GM21737 (cell line): ENCODE measurements at regions not wholly inside any gene's neighbourhood (a gene's known extent, or its start where the extent isn't known, plus 50 kb on each side); places are given as distances from the start of the nearest gene placed in this dataset.
"Not testable (repeated sequence)": the region's sequence is repeated elsewhere in the genome, so short reads cannot be mapped to it uniquely, and the experiment has no call there.

Experiments
- ATAC-seq: cut with Tn5 transposase; IDR thresholded peaks from one replicate; pipeline ENCODE4 v1.9.1; 2021; ENCODE audit warnings: mild to moderate bottlenecking, moderate library complexity; ENCODE audit not compliant: unreplicated experiment

DNA sequence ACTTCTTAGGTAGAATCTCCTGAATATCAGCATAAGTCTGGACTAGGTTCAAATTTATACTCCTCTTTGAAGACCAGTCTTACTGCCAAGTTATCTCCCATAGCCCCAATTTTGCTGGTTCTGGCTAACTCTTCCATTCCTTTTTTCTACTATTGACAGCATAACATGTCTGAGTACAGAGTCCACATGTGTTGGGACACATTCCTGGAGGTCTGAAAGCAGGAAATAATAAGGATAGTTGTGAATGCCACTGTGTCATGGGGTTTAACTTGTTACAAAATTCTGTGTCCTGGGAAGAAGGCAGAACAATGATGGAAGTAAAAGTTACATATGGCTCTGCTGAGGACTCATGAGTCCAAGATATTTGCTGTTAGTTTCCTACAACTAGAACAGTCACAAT is 57.4 kb upstream of the ZBTB20 start:
- no peak for ATAC-seq

DNA sequence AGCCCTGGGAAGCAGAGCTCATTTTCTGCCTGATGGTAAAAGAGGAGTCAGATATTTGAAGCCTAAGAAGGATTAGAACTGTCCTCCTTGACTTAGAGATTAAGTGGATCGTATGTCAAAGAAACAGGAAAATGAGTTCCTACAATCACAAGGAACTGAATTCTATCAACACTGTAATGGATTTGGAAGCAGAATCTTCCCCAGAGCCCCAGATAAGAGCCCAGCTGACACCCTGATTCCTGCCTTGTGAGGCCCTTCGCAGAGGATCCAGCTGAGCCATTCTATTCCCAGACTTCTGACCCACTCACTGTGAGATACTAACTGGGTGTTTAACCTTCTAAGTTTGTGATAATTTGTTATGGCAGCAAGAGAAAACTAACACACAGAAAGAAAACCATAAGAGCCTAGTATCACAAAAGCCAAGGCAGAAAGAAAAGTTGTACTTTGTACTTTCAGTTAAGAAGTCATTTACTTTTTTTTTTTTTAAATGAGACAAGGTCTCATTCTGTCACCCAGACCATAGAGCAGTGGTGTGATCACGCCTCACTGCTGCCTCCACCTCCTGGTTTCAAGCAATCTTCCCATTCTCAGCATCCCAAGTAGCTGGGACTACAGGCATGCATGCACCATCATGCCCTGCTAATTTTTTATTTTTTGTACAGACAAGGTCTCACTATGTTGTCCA is 61.1 kb upstream of the ZBTB20 start:
- ATAC-seq = no peak

DNA sequence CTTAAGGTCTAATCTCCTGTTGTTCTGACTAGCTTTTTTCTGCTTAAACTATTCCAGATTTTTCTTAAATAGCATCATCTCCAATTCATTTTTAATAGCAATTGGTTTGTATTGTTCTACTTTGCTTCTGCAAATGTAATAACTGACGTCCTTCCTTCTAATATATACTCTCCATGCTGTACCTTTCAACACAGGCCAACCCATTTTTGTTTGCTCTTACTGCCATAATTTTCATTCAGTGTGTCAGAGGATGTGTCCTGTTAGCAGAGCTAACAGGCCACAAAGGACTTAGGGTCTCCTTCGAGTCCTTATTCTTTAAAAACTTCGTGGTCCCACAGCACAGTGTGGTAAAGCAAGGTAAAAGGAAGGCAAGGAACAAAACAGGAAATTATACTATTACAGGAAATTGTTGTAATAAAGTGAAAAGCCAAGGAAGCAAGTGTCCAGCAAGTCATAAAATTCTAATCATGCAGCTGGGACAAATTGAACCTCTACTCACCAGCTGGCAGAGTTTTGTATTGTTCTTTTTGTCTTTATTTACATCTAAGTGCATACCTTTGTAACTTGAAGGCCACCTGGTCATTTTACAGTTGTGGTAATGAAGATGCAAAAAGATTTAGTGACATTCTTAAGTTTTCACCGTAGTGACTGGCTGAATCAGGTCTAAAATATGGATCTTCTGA is 64.9 kb upstream of the ZBTB20 start:
- ATAC-seq = no peak

DNA sequence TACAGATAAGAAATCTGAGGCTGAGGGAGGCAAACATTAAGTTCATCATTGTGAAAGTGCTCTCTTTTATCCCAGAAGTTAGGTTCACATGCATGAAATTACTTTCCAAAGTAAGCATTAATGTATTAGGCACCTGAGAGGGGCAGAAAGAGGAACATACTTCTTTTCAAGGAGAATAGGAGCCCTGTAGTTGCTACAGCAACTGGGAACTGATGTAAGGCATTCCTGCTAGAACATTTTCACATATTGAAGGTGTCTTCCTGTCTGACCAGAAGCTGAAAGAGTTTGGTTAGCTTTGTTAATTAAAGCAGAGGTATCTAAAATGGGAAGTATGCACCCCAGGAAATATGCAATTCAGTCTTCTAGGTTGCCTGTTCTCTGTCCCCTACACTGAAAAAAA is 65.5 kb upstream of the ZBTB20 start:
- ATAC-seq = no peak

DNA sequence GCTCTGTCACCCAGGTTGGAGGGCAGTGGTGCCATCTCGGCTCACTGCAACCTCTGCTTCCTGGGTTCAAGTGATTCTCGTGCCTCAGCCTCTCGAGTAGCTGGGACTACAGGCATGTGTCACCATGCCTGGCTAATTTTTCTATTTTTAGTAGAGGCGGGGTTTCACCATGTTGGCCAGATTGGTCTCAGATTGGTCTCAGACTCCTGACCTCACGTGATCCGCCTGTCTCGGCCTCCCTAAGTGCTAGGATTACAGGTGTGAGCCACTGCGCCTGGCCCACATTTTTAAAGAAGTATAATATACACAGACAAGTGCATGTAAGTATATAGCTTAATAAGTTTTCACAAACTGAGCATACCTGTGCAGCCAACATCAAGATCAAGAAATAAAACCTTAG is 66.0 kb upstream of the ZBTB20 start:
- ATAC-seq = not testable (repeated sequence)

DNA sequence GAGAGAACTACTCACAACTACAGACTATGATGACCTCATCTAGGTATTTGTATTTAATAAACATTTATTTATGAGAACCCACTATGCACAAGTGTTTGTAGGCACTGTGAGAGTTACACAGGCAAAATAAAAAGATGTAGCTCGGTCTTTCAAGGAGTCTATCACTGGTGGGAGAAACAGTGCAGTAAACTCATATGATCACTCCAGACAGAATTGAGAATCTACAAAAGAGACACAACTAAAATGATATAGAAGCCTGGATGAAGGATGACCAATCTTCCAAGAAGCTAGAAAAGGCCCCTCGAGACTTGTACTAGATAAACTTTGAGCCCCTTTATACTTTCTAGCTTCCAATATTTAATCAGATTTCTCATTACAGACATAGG is 70.2 kb upstream of the ZBTB20 start:
- ATAC-seq = no peak

DNA sequence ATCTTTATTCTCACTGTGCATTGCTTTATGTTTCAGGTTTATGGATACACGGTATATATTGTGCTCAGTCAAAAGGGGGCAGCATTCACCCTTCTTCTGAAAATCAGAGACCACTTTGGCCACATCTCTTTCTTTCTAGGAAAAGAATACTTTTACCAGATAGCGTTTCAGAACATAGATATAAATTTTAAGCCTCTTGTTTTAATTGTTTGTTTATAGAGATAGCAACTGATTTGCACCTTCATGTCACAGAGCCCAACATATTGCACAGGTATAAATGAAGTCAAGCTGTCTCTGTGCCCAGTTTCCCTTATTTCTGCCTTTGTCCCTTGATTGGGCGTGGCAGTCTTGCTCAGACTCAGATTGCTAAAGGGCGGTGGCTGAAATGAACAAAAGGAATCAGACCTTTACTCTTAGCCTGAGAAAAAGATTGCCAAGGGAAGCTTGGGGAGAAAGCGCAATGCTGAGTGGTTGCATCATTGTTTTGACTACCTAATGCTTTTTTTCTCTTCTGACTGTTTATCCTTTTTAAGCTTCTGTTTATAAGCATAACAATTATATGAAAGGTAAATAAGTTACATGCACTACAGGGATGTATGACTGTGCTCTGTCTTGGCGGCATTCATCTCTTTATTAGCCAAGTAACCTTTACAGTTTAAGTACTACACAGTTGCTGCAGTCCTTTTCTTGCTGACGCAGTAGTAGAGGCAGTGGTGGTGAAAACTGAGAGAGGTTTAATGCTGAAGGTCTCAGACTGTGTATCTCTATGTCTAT is 70.8 kb upstream of the ZBTB20 start:
- ATAC-seq = no peak

DNA sequence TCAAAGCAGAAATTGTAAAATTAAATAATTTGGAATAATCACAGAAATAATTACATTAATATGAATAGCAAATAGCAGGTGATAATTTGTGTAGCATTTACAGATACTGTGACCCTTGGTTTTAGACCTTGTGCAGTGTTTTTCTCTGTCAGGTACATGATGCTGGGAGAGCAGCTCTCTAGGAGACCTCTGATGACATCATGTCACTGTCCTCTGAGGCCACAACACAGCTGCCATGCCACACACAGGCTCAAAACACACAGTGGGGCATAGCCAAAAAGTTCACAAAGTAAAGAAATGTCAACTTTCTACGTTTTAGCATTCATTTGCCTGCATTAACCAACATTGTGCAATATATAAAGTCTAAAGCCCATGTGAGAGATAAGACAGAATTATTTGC is 71.8 kb upstream of the ZBTB20 start:
- ATAC-seq = no peak

DNA sequence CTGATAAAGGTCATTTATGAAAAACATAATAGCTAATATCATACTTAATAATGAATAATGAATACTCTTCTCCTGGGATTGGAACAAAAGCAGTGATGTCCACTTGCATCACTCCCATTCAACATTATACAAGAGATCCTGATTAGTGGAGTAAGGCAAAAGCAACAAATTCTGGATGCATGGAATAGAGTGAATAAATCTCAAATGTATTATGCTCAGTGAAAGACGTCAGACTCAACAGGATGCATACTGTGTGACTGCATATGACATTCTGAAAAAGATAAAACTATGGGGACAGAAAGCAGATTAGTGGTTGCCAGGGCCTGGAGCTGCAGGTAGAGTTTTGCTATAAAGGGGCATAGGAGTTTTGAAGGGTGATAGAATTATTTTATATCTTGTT is 77.6 kb upstream of the ZBTB20 start:
- no peak for ATAC-seq

DNA sequence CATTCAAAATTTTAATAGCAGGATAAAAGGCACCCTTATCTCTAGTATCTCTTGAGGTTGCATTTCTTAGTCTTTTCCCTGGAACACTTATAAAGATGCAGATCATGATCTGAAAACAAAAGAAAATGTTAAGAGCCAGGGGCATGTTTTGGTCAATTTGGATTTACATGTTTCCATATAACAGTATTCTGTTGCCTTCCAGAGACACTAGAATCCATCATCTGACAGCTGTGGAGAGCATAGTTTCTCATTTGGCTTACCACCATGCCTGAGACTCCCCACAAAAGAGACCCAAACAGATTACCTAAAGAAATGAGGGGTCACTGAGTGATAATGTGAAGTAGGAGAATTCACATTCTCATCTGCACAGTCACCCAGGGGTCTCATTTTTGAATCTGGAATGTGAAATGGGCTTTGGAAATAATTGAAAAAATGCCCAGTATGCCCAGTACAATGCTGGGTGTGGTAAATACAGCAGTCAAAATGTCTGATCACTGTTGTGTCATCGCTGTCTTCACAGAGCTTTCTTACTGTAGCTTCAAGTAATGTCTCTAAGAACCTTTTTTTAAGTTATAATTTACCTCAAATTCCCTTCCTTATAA is 79.9 kb upstream of the ZBTB20 start:
- ATAC-seq = no peak

DNA sequence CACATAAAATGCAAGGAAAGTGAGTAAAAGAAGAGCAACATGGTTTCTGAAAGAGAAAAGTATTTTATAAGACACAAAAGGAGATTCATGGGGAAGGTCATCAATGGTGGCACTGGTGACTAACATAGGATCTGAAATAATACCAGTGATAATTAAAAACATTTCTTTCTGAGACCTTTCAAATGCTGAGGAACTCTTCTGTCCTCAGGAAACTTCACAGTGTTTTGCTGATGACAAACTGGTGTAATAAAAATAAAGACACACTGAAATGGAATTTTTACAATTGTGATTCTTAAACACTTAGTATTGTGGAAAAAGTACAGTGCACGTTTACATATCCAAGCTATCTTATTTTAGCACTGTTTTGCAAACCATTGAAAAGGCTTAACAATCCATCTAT is 80.4 kb upstream of the ZBTB20 start:
- ATAC-seq = no peak

DNA sequence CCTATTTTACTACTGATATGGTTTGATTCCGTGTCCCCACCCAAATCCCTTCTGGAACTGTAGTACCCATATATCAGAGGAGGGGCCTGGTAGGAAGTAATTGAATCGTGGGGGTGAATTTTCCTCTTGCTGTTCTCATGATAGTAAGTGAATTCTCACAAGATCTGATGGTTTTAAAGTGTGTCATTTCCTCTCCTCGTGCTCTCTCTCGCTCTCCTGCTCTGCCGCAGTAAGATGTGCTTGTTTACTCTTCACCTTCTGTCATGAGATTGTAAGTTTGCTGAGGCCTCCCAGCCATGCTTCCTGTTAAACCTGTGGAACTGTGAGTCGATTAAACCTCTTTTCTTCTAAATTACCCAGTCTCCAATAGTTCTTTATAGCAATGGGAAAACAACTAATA is 81.2 kb upstream of the ZBTB20 start:
- ATAC-seq = no peak

DNA sequence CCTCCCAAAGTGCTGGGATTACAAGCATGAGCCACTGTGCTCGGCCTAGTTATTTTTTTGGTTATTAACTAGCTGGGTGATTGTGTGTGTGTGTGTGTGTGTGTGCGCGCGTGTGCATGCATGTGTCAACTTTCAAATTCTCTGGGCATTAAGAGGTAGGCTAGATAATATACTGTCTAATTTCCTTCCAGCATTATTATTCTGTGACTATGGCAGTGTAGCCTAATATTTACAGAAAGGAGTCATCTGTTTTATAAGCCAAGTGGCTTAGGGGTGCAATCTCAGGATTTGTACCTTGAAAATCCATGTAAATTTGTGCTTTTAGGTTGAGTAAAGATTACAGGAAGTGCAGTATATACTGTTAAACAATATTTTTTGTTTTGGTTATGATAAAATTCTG is 85.1 kb upstream of the ZBTB20 start:
- no peak for ATAC-seq

DNA sequence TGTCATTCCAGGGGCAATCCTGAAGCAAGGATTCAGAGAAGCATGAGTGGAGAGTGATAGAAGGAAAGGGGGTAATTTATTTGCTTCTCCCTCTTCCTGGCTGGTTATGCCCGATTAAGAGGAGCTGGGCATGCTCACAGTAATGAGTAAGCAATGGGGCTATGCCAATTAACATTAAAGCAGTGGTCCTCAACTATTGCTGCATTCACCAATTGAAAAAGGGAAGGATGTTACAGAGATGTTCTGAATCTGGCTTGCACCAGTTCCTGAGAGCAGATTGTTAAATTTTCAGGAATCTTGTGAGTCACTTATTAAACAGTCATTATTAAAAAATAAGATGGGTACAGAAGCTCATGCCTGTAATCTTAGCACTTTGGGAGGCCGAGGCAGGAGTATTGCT is 85.9 kb upstream of the ZBTB20 start:
- no peak for ATAC-seq

DNA sequence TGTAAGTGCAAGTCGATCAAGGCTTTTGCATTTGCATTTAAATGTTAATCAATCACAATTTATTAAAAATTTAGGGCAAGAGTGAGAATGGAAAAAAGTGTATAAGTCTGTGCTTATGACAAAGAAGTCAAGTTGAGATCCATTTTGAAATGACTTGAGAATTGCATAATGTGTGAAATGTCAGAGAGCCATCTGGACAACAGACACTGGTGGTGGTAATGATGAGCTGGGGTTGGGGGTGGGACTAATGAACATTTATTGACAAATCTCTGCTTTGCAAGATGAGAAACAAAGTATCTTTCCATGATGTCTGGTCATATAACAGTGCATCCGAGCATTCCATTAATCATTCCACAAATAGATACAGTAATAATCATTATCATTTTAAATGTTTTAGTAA is 89.4 kb upstream of the ZBTB20 start:
- no peak for ATAC-seq

DNA sequence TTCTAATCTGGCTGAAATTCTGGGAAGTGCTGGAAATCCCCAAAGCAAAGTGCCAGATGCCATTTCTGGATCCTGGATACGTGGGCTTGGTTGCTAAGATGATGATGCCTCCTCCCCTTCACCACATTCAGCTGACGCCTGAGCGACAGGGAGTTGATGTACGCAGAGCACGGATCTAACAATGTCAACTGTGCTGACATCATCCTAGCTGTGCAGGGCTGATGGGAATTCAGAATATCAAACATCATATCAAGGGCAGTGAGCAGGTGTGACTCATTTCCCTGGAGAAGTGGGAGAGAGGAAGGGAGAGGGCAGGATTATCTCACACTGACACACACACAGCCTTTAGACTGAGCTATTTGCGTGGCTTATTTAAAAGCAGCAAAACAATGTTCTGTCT is 92.6 kb upstream of the ZBTB20 start:
- no peak for ATAC-seq

DNA sequence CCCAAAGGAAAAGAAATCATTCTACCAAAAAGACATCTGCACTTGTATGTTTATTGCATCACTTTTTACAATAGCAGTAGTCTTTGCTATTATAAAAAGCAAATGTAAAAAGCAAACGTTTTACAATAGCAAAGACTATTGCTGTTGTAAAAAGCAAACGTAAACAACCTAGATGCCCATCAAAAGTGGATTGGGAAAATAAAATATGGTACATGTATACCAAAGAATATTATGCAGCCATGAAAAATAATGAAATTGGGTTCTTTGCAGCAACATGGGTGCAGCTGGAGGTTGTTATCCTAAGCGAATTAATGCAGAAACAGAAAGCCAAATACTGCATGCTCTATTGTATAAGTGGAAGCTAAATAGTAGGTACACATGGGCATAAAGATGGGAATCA is 97.3 kb upstream of the ZBTB20 start:
- ATAC-seq = no peak

DNA sequence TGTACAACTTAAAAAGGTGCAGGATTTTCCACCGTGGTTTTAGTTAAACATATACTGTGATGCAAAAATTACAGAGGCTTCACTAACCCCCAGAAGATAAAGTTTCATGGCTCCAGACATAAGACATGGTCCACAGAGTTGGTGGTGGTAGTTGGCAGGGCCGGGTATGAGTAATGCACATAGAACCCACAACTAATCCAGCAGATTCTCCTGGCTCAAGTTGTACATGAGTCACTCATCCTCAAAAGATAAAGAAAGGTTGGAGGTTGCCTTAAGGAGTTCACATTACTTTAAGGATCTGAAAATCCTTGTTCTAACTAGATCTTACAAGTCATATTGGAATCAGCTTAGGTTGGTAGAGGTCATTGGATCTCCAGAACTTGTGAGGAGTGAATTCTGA is 98.3 kb upstream of the ZBTB20 start:
- no peak for ATAC-seq

DNA sequence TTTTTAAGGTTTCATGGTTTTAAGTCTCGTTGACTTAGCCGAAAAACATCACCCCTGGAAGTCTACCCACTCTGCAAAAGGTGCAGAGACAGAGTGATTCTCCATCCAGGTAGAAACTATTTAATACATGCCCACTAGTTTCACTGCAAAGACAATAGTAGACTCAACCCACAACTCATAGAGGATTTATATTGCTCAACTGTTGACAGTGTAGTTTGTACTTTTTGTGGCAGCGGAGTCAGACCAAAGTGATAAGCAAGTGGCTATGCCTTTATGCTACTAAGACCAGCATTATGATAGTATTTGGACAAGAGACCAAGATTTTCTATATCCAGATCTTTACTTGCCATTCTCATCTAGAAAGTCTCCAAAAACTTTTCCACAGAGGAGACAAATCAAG is 98.8 kb upstream of the ZBTB20 start:
- no peak for ATAC-seq

DNA sequence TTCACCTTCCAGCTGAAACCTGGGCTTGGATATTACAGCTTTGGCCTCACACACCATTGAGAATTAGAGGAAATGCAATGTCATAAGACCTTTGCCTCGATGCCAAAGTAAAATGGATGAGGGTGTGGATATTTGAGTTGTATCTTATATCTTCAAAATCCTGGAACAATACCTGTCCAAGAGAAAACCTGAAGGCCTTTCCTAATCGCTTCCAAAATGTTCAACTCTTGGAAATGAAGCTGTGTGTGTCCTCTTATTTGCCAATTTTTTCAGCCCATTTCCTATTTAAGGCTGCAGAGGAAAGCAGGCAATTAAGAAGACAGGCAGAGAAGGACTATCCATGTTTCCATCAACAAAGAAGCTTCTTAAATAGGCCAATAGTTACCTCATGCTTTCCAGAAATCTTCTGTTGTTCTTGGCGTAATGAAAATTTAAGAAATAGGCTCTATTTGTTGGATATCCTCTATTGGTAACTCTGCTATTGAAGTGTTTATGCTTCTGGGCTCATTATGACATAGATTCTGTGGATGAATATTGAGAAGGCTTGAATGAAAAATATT is 99.5 kb upstream of the ZBTB20 start:
- no peak for ATAC-seq

DNA sequence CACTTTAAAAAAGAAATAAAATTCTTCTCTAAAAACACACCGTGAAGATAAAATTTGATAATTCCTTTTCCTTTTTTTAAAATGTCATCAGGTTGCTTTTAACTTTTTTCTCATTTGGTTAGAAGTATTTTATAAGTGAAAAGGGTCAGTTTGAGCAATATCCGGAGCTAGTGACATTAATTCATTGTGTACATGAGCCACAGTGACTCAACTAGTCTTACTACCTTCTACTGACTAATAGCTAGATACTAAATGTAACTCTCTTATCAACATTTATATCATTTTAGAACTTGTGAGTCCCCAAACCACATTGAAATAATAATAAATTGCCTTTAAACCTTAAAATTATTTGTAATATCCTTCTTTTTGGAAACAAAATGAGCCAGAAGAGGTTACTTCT is 101.2 kb upstream of the ZBTB20 start:
- ATAC-seq = no peak

DNA sequence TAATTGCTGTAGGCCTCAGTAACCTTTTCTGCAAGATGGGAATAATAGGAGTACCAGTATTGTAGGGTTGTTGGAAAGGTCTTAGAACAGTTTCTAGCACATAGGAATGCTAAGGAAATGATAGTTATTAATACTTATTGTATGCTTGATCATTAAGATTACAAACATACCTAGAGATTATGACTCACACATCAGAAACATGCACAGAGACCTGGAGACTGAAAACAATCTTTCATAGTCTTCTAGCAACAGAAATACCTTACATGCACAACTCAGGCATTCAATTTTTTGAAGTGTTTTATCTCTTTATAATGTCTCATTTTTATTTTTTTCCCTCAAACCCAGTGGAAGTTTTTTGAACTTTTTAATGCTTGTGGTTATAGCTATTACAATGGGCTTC is 104.4 kb upstream of the ZBTB20 start:
- no peak for ATAC-seq
